ENCODE measurements at regions not wholly inside any gene's neighbourhood (a gene's known extent, or its start where the extent isn't known, plus 50 kb on each side); places are given as distances from the start of the nearest gene placed in this dataset.

DNA sequence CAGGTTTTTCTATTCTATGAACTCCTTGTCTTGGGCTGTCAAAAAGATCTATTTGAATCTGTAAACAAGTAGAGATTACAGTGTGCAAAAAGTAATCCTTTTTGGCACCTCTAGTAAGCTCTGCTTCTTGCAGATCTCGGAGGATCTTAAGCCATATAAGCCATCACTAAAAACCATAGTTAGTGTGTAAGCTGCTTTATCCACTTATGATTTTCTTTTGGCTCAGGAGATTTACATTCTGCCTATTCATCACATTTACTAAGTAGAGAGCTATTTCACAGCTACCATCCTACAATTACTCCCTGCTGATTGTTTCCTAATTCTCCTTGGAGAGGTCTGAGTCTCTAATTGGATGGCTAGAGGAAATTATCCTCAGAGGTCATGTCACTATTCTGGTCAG lies 385.7 kb downstream of the AASDHPPT start:
- Histone ChIP-seq H3K27me3 (no peaks in the 10 kb centered on the region), H3K27ac (no peak overlapping the region), H3K36me3 (no peaks in the 10 kb centered on the region), H3K4me3 (no peak overlapping the region), H3K9me3 (no peaks in the 10 kb centered on the region), H3K4me1 (no peaks in the 10 kb centered on the region)
- intact Hi-C loops (cut with DNase I): no loop called here
- TF ChIP-seq, protein P1, sequence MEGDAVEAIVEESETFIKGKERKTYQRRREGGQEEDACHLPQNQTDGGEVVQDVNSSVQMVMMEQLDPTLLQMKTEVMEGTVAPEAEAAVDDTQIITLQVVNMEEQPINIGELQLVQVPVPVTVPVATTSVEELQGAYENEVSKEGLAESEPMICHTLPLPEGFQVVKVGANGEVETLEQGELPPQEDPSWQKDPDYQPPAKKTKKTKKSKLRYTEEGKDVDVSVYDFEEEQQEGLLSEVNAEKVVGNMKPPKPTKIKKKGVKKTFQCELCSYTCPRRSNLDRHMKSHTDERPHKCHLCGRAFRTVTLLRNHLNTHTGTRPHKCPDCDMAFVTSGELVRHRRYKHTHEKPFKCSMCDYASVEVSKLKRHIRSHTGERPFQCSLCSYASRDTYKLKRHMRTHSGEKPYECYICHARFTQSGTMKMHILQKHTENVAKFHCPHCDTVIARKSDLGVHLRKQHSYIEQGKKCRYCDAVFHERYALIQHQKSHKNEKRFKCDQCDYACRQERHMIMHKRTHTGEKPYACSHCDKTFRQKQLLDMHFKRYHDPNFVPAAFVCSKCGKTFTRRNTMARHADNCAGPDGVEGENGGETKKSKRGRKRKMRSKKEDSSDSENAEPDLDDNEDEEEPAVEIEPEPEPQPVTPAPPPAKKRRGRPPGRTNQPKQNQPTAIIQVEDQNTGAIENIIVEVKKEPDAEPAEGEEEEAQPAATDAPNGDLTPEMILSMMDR (IDR thresholded peaks at IDR 0.05): no peak
- no peak for DNase-seq (ENCODE audit: low spot score in 2 of 2)

DNA sequence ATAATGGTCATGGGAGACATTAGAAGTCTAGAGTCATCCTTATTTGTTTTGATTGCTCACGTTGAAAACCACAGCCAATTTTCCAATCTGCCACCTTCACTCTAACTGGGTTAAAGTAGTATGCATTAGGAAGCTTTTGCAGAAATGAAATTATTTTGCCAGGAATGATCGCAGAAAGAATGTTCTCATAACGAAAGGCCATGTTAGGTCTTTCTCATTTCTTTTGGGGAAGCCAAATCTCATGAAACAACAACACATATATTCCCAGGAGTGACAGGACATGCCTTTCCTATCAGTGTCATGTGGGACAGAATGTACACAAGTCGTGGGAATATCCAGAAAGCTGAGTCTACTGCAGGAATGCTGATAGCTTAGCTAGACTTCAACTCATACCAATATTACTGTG lies 386.3 kb downstream of the AASDHPPT start:
- intact Hi-C loops (cut with DNase I): no loop called here
- H3K36me3 ChIP-seq: no peaks in the 10 kb centered on the region
- H3K27ac ChIP-seq: no peak overlapping the region
- no peak overlapping the region for H3K4me3 ChIP-seq
- TF ChIP-seq, protein P1 (IDR thresholded peaks at IDR 0.05): no peak
- H3K27me3 ChIP-seq: no peaks in the 10 kb centered on the region
- H3K4me1 ChIP-seq: no peaks in the 10 kb centered on the region
- H3K9me3 ChIP-seq: no peaks in the 10 kb centered on the region
- DNase-seq (ENCODE audit: low spot score in 2 of 2): no peak

DNA sequence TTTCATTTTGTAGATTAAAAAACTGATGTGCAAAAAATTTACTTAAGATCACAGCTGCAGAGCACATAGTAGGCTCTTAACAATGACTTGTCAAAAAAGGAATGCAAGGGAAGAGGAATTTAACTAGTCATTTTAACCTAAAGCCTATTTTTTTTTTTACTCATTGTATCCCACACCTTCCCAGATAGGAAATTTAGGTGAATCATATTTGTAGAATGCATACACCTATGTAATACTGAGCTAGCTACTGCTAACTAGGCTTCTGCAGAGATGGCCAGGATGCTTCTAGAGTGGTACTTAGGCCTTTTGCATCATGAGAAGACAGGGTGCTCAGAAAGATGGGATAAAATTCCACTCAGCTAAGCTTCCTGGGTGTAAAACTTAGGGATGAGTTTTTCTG lies 387.3 kb downstream of the AASDHPPT start:
- TF ChIP-seq, protein P1 (IDR thresholded peaks at IDR 0.05): no peak
- H3K36me3 ChIP-seq: no peaks in the 10 kb centered on the region
- DNase-seq (ENCODE audit: low spot score in 2 of 2): no peak
- no peaks in the 10 kb centered on the region for H3K27me3 ChIP-seq
- no peaks in the 10 kb centered on the region for H3K4me1 ChIP-seq
- intact Hi-C loops (cut with DNase I): no loop called here
- H3K4me3 ChIP-seq: no peak overlapping the region
- H3K27ac ChIP-seq: no peak overlapping the region
- no peaks in the 10 kb centered on the region for H3K9me3 ChIP-seq

DNA sequence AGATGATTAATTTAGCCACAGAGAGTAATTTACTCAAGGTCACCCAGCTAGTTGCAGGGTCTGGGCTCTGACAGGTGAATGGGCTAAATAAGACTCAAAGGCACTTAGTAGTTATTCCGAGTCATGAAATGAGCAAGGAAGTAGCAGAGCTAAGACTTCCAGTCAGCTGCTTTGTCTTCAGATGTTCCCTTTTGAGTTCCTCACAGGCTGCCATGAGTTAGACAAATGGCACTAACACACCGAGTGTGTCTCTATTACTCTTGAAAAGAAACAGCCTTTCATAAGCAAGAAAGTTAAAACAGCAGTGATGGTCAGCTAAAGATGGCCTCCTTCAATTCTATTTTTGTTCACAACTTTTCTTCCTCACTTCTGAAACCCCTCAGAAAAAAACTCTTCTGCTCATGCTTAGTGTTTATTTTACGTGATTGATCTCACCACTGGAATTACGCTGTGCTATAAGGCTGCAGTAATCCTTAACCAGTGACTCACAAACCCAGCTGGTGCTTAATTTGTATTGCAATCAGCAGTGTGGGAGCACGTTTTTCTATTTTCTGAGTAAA lies 389.1 kb downstream of the AASDHPPT start:
- intact Hi-C loops (cut with DNase I): no loop called here
- no peak for DNase-seq (ENCODE audit: low spot score in 2 of 2)
- Histone ChIP-seq H3K4me3 (no peak overlapping the region), H3K9me3 (no peaks in the 10 kb centered on the region), H3K27ac (no peak overlapping the region), H3K4me1 (no peaks in the 10 kb centered on the region), H3K27me3 (no peaks in the 10 kb centered on the region), H3K36me3 (no peaks in the 10 kb centered on the region)
- TF ChIP-seq, protein P1 (IDR thresholded peaks at IDR 0.05): no peak

DNA sequence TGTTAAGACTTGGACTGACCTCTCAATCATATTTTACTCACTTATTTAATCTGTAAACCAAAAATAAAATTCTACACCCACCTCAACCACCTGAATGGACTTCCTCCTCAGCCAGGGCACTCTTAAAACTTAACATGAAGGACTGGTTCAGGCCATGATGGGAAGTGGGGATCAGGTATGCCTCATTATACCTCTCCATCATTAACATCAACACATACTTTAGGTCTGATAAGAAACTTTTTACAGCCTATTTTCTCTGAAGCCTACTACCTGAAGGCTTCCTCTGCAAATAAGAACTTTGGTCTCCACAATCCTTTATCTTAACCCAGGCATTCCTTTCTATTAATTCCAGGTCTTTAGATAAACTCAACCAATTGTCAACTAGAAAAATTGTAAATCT lies 390.0 kb downstream of the AASDHPPT start:
- no peaks in the 10 kb centered on the region for H3K36me3 ChIP-seq
- no peak for DNase-seq (ENCODE audit: low spot score in 2 of 2)

More for the DNA sequence above, 390.0 kb downstream of the AASDHPPT start:
- H3K4me3 ChIP-seq: no peak overlapping the region
- H3K27me3 ChIP-seq: no peaks in the 10 kb centered on the region
- H3K4me1 ChIP-seq: no peaks in the 10 kb centered on the region
- intact Hi-C loops (cut with DNase I): no loop called here
- no peak overlapping the region for H3K27ac ChIP-seq
- TF ChIP-seq, protein P1 (IDR thresholded peaks at IDR 0.05): no peak
- no peaks in the 10 kb centered on the region for H3K9me3 ChIP-seq

Measured in ascending aorta (tissue), 2 donors.